RWPE2 (cell line): ENCODE measurements at regions not wholly inside any gene's neighbourhood (a gene's known extent, or its start where the extent isn't known, plus 50 kb on each side); places are given as distances from the start of the nearest gene placed in this dataset.

Experiments
- ATAC-seq: fragments of 200-7000 bp; cut with Tn5 transposase; 3 replicates; pipeline ENCODE4 v1.9.1; 2021; ENCODE audit warnings: low read depth
- DNase-seq: peaks from one replicate; pipeline ENCODE4 v3.0.0-alpha.2; 2020; ENCODE audit warnings: low spot score
- H3K27ac ChIP-seq: fragments of 450-650 bp; 2 replicates; pipeline ENCODE4 v1.5.1; 2017; ENCODE audit warnings: mild to moderate bottlenecking; ENCODE audit not compliant: poor library complexity, severe bottlenecking
- H3K27me3 ChIP-seq: fragments of 250-450 bp; sonication (Bioruptor Pico); 2 replicates; pipeline ENCODE4 v1.5.1; 2021; ENCODE audit warnings: mild to moderate bottlenecking, moderate library complexity; ENCODE audit not compliant: insufficient read depth, poor library complexity, severe bottlenecking
- H3K36me3 ChIP-seq: fragments of 250-450 bp; sonication (Bioruptor Pico); 2 replicates; pipeline ENCODE4 v1.5.1; 2020; ENCODE audit warnings: low read depth, mild to moderate bottlenecking, moderate library complexity
- H3K4me1 ChIP-seq: fragments of 250-450 bp; sonication (Bioruptor Pico); 2 replicates; pipeline ENCODE4 v1.5.1; 2021; ENCODE audit warnings: mild to moderate bottlenecking, moderate library complexity; ENCODE audit not compliant: insufficient read depth, poor library complexity, severe bottlenecking
- H3K4me3 ChIP-seq: fragments of 250-450 bp; sonication (Bioruptor Pico); 2 replicates; pipeline ENCODE4 v1.5.1; 2021; ENCODE audit warnings: mild to moderate bottlenecking, moderate library complexity; ENCODE audit not compliant: severe bottlenecking
- H3K9me3 ChIP-seq: fragments of 250-450 bp; sonication (Bioruptor Pico); 2 replicates; pipeline ENCODE4 v1.5.1; 2021; ENCODE audit warnings: mild to moderate bottlenecking, moderate library complexity; ENCODE audit not compliant: severe bottlenecking
- CTCF ChIP-seq: fragments of 450-650 bp; IDR thresholded peaks from one replicate; pipeline ENCODE4 v1.5.1; 2017; ENCODE audit warnings: mild to moderate bottlenecking, moderate library complexity; ENCODE audit not compliant: poor library complexity, severe bottlenecking

- Histone ChIP-seq H3K27ac (peak overlapping the region; percentile 44), H3K36me3 (no peaks in the 10 kb centered on the region), H3K4me1 (peaks cover 9% of the 10 kb centered on the region), H3K9me3 (no peaks in the 10 kb centered on the region), H3K27me3 (no peaks in the 10 kb centered on the region), H3K4me3 (no peak overlapping the region)
- TF ChIP-seq CTCF = no peak
- no peak for DNase-seq
- ATAC-seq = peak; percentile 96
Observed at GRCh38 chr5:107058235-107058634, 612.5 kb downstream of the EFNA5 start.

GRCh38 chr5:107056278-107056677, 614.5 kb downstream of the EFNA5 start:
- Histone ChIP-seq H3K36me3 (no peaks in the 10 kb centered on the region), H3K27me3 (no peaks in the 10 kb centered on the region), H3K9me3 (no peaks in the 10 kb centered on the region), H3K4me3 (no peak overlapping the region), H3K4me1 (peaks cover 9% of the 10 kb centered on the region), H3K27ac (no peak overlapping the region)
- ATAC-seq (no peak), DNase-seq (no peak)
- no peak for TF ChIP-seq CTCF

- no peaks in the 10 kb centered on the region for H3K4me1 ChIP-seq
- ATAC-seq (no peak), DNase-seq (no peak)
- no peaks in the 10 kb centered on the region for H3K27me3 ChIP-seq
- H3K27ac ChIP-seq = no peak overlapping the region
- no peak for TF ChIP-seq CTCF
- H3K4me3 ChIP-seq = no peak overlapping the region
- no peaks in the 10 kb centered on the region for H3K36me3 ChIP-seq
- no peaks in the 10 kb centered on the region for H3K9me3 ChIP-seq
Observed at GRCh38 chr5:107047048-107047447, 623.7 kb downstream of the EFNA5 start.

- Histone ChIP-seq H3K4me3 (no peak overlapping the region), H3K27ac (no peak overlapping the region), H3K9me3 (no peaks in the 10 kb centered on the region), H3K27me3 (no peaks in the 10 kb centered on the region), H3K4me1 (no peaks in the 10 kb centered on the region), H3K36me3 (no peaks in the 10 kb centered on the region)
- DNase-seq (no peak), ATAC-seq (no peak)
- no peak for TF ChIP-seq CTCF
Observed at GRCh38 chr5:107043665-107044064, 627.1 kb downstream of the EFNA5 start.

GRCh38 chr5:107040907-107041306, 629.8 kb downstream of the EFNA5 start:
- DNase-seq (no peak), ATAC-seq (no peak)
- H3K9me3 ChIP-seq = no peaks in the 10 kb centered on the region
- H3K36me3 ChIP-seq = no peaks in the 10 kb centered on the region
- no peak overlapping the region for H3K4me3 ChIP-seq
- H3K4me1 ChIP-seq = no peaks in the 10 kb centered on the region
- no peaks in the 10 kb centered on the region for H3K27me3 ChIP-seq
- H3K27ac ChIP-seq = no peak overlapping the region
- TF ChIP-seq CTCF = no peak
